ENCODE measurements at regions not wholly inside any gene's neighbourhood (a gene's known extent, or its start where the extent isn't known, plus 50 kb on each side); places are given as distances from the start of the nearest gene placed in this dataset.

DNA sequence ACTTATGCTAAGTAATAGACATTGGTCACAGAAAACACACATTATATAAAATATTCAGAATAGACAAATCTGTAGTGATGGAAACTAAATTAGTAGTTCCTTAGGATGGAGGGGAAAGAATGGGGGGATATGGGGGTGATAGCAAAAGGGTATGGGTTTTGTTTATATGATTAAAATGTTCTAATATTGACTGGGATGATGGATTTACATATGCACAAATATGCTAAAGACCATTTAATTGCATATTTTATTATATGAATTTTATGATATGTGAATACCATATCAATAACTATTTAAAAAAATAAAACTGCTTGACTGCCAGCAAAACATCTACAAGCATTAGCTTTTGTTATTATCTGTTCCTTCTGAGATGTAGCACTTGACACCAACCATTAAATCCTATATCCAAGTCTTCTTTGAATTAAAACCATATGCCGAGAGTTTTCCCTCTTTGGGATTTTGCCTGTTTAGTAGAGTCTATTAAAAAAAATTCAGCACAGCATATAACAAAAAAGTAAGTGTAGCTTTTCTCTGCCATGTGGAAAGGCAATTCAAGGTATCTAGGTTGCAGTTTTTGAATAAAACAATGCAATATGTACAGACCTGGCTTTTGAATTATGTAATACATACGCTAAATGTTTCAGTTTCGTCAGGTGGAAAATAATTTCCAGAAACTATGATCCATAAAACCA lies 2584.1 kb upstream of the PCDH20 start:
- no peak overlapping the region for H3K4me3 Mint-ChIP-seq (ENCODE audit: low read depth)
- no peaks in the 10 kb centered on the region for H3K36me3 Mint-ChIP-seq (ENCODE audit: insufficient read depth)
- TF ChIP-seq CTCF (IDR thresholded peaks at IDR 0.05; ENCODE audit: unreplicated experiment), result no peak
- H3K9me3 Mint-ChIP-seq (ENCODE audit: low read depth), result no peaks in the 10 kb centered on the region
- no peak for DNase-seq (ENCODE audit: low spot score, unreplicated experiment)
- no peaks in the 10 kb centered on the region for H3K4me1 Mint-ChIP-seq (ENCODE audit: low read depth)
- H3K27ac Mint-ChIP-seq, result no peak overlapping the region
- no peaks in the 10 kb centered on the region for H3K27me3 Mint-ChIP-seq

- Mint-ChIP-seq H3K9me3 (ENCODE audit: low read depth) (peaks cover 5% of the 10 kb centered on the region), H3K4me3 (ENCODE audit: low read depth) (no peak overlapping the region), H3K27ac (no peak overlapping the region), H3K27me3 (no peaks in the 10 kb centered on the region), H3K36me3 (ENCODE audit: insufficient read depth) (no peaks in the 10 kb centered on the region), H3K4me1 (ENCODE audit: low read depth) (peaks cover 3% of the 10 kb centered on the region)
- TF ChIP-seq CTCF (IDR thresholded peaks at IDR 0.05; ENCODE audit: unreplicated experiment), result no peak
- DNase-seq (ENCODE audit: low spot score, unreplicated experiment), result no peak
These were observed 2567.7 kb upstream of the PCDH20 start for GRCh38 chr13:63983366-63983765.

- DNase-seq (ENCODE audit: low spot score, unreplicated experiment), result no peak
- H3K27me3 Mint-ChIP-seq, result no peaks in the 10 kb centered on the region
- no peak for TF ChIP-seq CTCF (IDR thresholded peaks at IDR 0.05; ENCODE audit: unreplicated experiment)
- H3K4me1 Mint-ChIP-seq (ENCODE audit: low read depth), result no peaks in the 10 kb centered on the region
- H3K9me3 Mint-ChIP-seq (ENCODE audit: low read depth), result peaks cover 5% of the 10 kb centered on the region
- no peak overlapping the region for H3K4me3 Mint-ChIP-seq (ENCODE audit: low read depth)
- H3K27ac Mint-ChIP-seq, result no peak overlapping the region
- no peaks in the 10 kb centered on the region for H3K36me3 Mint-ChIP-seq (ENCODE audit: insufficient read depth)
These were observed 2564.3 kb upstream of the PCDH20 start for GRCh38 chr13:63979951-63980350.

DNA sequence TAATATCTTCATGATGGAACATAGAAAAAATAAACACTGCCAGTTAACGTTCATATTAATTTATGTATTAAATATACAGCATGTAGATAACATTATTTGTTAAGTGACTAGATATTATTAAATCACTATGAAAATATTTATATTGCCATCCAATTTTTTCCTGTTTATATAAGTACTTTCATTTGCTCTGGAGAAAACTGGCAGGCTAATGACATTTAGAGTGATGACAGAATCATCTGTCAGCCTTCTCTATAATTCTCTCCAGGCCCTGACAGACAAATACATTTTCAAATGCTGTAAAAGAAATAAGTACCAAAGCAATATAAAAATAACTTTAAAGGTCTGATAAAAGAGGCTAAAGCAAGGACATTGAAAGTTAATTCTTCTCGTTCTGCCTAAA lies 2556.7 kb upstream of the PCDH20 start:
- H3K4me3 Mint-ChIP-seq (ENCODE audit: low read depth), result no peak overlapping the region
- DNase-seq (ENCODE audit: low spot score, unreplicated experiment), result no peak
- no peaks in the 10 kb centered on the region for H3K4me1 Mint-ChIP-seq (ENCODE audit: low read depth)
- H3K27ac Mint-ChIP-seq, result no peak overlapping the region
- no peak for TF ChIP-seq CTCF (IDR thresholded peaks at IDR 0.05; ENCODE audit: unreplicated experiment)
- H3K9me3 Mint-ChIP-seq (ENCODE audit: low read depth), result peaks cover 3% of the 10 kb centered on the region
- H3K27me3 Mint-ChIP-seq, result no peaks in the 10 kb centered on the region
- no peaks in the 10 kb centered on the region for H3K36me3 Mint-ChIP-seq (ENCODE audit: insufficient read depth)

DNA sequence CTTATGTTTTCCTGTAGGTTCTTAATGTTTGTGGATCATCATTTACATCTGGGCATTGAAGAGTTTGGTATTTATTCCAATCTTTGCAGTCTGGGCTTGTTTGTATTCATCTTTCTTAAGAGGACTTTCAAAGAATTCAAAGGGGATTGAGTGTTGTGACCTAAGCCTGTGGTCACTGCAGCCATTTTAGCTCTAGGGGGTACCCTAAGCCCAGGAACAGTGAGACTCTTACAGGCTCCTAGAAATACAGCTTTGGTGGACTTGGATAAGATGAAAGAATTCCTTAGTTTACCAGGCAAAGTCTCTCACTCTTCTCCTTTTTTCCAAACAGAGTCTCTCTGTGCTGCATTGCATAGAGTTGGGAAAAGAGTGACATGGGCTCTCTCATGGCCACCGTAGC lies 2539.0 kb upstream of the PCDH20 start:
- no peak overlapping the region for H3K4me3 Mint-ChIP-seq (ENCODE audit: low read depth)
- H3K9me3 Mint-ChIP-seq (ENCODE audit: low read depth), result peaks cover 8% of the 10 kb centered on the region
- no peaks in the 10 kb centered on the region for H3K27me3 Mint-ChIP-seq
- H3K36me3 Mint-ChIP-seq (ENCODE audit: insufficient read depth), result no peaks in the 10 kb centered on the region
- TF ChIP-seq CTCF (IDR thresholded peaks at IDR 0.05; ENCODE audit: unreplicated experiment), result no peak
- H3K27ac Mint-ChIP-seq, result no peak overlapping the region
- H3K4me1 Mint-ChIP-seq (ENCODE audit: low read depth), result no peaks in the 10 kb centered on the region
- DNase-seq (ENCODE audit: low spot score, unreplicated experiment), result no peak
